GM10248 (cell line): ENCODE measurements at regions not wholly inside any gene's neighbourhood (a gene's known extent, or its start where the extent isn't known, plus 50 kb on each side); places are given as distances from the start of the nearest gene placed in this dataset.

Source experiments
- CTCF ChIA-PET: fragments of 300-600 bp; sonication (Branson Sonifier 250); formaldehyde crosslinking; extraction: SDS; loops from one replicate; lab custom pipeline; 2021; ENCODE audit warnings: antibody characterized with exemption; lab: Yijun Ruan, JAX
- POLR2A ChIA-PET: fragments of 350-650 bp; sonication (Branson Sonifier 250); formaldehyde crosslinking; extraction: SDS; loops from one replicate; lab custom pipeline; 2020; ENCODE audit warnings: antibody characterized with exemption; lab: Yijun Ruan, JAX
- DNase-seq: peaks from one replicate; pipeline ENCODE4 v3.0.0; 2012; ENCODE audit errors: extremely low spot score
- TF ChIP-seq, protein P1 (sequence below): IDR thresholded peaks from 2 replicates; pipeline ENCODE4 v1.5.1; 2012; ENCODE audit warnings: mild to moderate bottlenecking, low read depth; ENCODE audit errors: extremely low read depth, missing control alignments, control extremely low read depth

- CTCF ChIA-PET, result interaction anchor here (0.9 kb wide), 1 partner anchor 12 kb away, joined by 6 read pairs; no protein-coding TSS in a partner anchor
Observed at GRCh38 chr3:146883288-146883687, 278.1 kb upstream of the PLSCR5 start.

GRCh38 chr3:146881966-146882760 is 277.0 kb upstream of the PLSCR5 start:
- DNase-seq, result no peak
- ChIA-PET CTCF (interaction anchor here (0.9 kb wide), 1 partner anchor 13 kb away, joined by 6 read pairs; no protein-coding TSS in a partner anchor), POLR2A (no interaction called here)
- TF ChIP-seq, protein P1, sequence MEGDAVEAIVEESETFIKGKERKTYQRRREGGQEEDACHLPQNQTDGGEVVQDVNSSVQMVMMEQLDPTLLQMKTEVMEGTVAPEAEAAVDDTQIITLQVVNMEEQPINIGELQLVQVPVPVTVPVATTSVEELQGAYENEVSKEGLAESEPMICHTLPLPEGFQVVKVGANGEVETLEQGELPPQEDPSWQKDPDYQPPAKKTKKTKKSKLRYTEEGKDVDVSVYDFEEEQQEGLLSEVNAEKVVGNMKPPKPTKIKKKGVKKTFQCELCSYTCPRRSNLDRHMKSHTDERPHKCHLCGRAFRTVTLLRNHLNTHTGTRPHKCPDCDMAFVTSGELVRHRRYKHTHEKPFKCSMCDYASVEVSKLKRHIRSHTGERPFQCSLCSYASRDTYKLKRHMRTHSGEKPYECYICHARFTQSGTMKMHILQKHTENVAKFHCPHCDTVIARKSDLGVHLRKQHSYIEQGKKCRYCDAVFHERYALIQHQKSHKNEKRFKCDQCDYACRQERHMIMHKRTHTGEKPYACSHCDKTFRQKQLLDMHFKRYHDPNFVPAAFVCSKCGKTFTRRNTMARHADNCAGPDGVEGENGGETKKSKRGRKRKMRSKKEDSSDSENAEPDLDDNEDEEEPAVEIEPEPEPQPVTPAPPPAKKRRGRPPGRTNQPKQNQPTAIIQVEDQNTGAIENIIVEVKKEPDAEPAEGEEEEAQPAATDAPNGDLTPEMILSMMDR, result no peak

More at GRCh38 chr3:146883288-146883687, 278.1 kb upstream of the PLSCR5 start:
- DNase-seq, result no peak
- TF ChIP-seq, protein P1, result no peak
- POLR2A ChIA-PET, result no interaction called here

- CTCF ChIA-PET, result no interaction called here
- TF ChIP-seq, protein P1, result no peak
- no peak for DNase-seq
- POLR2A ChIA-PET, result no interaction called here
Observed at GRCh38 chr3:146881356-146881755, 276.2 kb upstream of the PLSCR5 start.

- ChIA-PET POLR2A (no interaction called here), CTCF (no interaction called here)
- no peak for DNase-seq
- TF ChIP-seq, protein P1, result no peak
Observed at GRCh38 chr3:146873748-146874147, 268.6 kb upstream of the PLSCR5 start.

DNA sequence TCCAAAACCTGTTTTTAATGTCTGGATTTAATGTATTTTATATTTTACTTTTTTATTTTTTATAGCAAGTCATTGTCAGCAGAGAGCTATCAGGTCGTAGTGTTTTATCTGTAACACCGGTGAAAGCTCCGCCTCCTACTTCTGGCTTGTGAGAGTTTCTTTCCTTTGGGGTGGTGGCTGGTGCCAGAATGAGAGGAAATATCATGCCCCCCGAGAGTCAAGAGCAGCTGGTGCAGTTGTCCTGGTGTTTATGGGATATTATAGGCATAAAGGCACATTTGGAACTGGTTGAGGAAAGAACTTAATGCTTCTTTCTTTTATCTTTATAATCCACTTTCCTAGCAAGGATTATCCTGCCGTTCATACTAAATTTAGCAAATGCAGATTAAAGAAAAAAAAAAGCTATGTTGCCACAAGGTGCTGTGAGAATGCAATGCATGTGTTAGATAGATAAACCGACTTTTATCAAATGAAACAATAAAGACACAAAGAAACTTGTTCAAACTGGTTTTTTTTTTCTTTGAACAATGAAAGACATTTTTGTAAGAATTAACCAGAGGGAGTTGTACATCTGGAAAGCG is 260.1 kb upstream of the PLSCR5 start:
- TF ChIP-seq, protein P1, result no peak
- CTCF ChIA-PET, result interaction anchor here (1.5 kb wide), 1 partner anchor 11 kb away, joined by 4 read pairs; no protein-coding TSS in a partner anchor
- no peak for DNase-seq
- POLR2A ChIA-PET, result no interaction called here

DNA sequence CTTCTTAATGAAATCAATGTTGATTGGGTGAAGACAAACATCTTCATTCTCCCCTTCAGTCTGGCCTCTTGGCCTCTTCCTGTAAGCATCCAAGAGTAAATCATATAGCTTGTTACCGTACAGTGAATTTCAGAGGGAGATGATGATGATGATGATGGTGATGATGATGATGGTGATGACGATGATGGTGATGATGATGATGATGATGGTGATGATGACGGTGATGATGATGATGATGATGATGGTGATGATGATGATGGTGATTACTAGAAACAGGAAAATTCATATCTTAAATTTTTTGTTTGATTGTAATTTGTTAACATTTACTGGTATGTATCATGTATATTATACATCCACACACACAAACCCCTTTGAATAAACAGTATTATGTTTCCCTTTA is 256.1 kb upstream of the PLSCR5 start:
- DNase-seq, result no peak
- TF ChIP-seq, protein P1, result no peak
- POLR2A ChIA-PET, result no interaction called here
- CTCF ChIA-PET, result interaction anchor here (1.2 kb wide), 2 partner anchors 8 to 44 kb away, joined by 3 to 4 read pairs; no protein-coding TSS in a partner anchor
